Activated T-cell treated with anti-CD3 and anti-CD28 coated beads, Interleukin-2, amount 50 U/mL, for 72 hours (primary cell): ENCODE measurements at regions not wholly inside any gene's neighbourhood (a gene's known extent, or its start where the extent isn't known, plus 50 kb on each side); places are given as distances from the start of the nearest gene placed in this dataset.
"Not testable (repeated sequence)": the region's sequence is repeated elsewhere in the genome, so short reads cannot be mapped to it uniquely, and the experiment has no call there.

Experiments used
- ATAC-seq, 2 donors: fragments of 150-1000 bp; cut with Tn5 transposase; replicated peaks in 1 of 2; 2 replicates each; pipeline ENCODE4 v1.10.0; 2021; ENCODE audit warnings: moderate library complexity in 2 of 2, mild to moderate bottlenecking in 1 of 2
- DNase-seq, 2 donors: peaks; one replicate each; pipeline ENCODE4 v3.0.0; 2021 to 2022; ENCODE audit warnings: mixed read lengths in 1 of 2
- H3K27ac Mint-ChIP-seq: one replicate; pipeline ENCODE4 v1.8.0; 2022; ENCODE audit warnings: mild to moderate bottlenecking, moderate library complexity, mixed read lengths
- H3K27me3 Mint-ChIP-seq: one replicate; pipeline ENCODE4 v1.8.0; 2022; ENCODE audit warnings: low read depth, mixed read lengths
- H3K36me3 Mint-ChIP-seq, 2 donors: one replicate each; pipeline ENCODE4 v1.8.0; 2022; ENCODE audit warnings: mixed read lengths in 2 of 2, mild to moderate bottlenecking in 1 of 2; ENCODE audit not compliant: insufficient read depth in 2 of 2
- H3K4me1 Mint-ChIP-seq: one replicate; pipeline ENCODE4 v1.8.0; 2022; ENCODE audit warnings: low read depth, mixed read lengths
- H3K4me3 Mint-ChIP-seq, 2 donors: one replicate each; pipeline ENCODE4 v1.8.0; 2022; ENCODE audit warnings: mild to moderate bottlenecking in 2 of 2, mixed read lengths in 2 of 2, moderate library complexity in 2 of 2
- H3K9me3 Mint-ChIP-seq, 2 donors: one replicate each; pipeline ENCODE4 v1.8.0; 2022; ENCODE audit warnings: mixed read lengths in 2 of 2

DNA sequence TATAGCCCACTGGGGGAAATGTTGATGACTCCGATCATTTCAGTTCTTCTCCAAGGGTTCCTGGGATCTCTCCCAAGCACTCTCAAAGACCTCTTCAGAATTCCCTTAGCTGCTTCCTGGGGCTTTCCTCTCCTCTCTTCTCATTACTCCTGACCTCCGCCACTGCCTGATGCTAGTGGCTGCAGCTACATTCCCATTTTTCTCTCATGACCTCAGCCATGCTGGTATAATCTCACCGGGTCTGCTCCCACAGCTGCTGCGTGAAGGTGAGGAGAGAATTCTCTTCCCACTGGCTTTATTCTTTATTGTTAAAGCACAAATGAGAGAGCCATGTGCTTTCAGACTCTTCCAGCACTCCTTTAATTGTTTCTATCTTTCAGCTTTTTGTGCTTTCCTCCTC, 312.0 kb upstream of the ETAA1 start:
- no peak for ATAC-seq
- Mint-ChIP-seq H3K4me3 (no peak overlapping the region), H3K9me3 (peaks cover 7 to 9% of the 10 kb centered on the region in 2 donors), H3K36me3 (no peaks in the 10 kb centered on the region), H3K4me1 (no peaks in the 10 kb centered on the region), H3K27me3 (no peaks in the 10 kb centered on the region), H3K27ac (no peak overlapping the region)
- no peak for DNase-seq

DNA sequence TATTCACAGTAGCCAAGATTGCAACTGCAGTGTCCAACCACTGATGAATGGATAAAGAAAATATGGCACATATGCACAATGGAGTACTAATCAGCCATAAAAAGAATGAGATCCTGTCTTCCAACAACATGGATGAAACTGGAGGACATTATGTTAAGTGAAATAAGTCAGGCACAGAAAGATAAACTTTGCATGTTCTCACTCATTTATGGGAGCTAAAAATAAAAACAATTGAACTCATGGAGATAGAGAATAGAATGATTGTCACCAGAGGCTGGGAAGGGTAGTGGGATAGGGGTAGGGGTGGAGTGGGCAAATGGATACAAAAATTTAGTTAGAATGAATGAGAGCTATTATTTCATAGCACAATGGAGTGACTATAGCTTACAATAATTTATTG, 305.5 kb upstream of the ETAA1 start:
- no peak for ATAC-seq
- Mint-ChIP-seq H3K4me3 (no peak overlapping the region), H3K9me3 (peaks cover 0 to 5% of the 10 kb centered on the region in 2 donors), H3K27me3 (no peaks in the 10 kb centered on the region), H3K4me1 (no peaks in the 10 kb centered on the region), H3K36me3 (no peaks in the 10 kb centered on the region), H3K27ac (no peak overlapping the region)
- DNase-seq = no peak

DNA sequence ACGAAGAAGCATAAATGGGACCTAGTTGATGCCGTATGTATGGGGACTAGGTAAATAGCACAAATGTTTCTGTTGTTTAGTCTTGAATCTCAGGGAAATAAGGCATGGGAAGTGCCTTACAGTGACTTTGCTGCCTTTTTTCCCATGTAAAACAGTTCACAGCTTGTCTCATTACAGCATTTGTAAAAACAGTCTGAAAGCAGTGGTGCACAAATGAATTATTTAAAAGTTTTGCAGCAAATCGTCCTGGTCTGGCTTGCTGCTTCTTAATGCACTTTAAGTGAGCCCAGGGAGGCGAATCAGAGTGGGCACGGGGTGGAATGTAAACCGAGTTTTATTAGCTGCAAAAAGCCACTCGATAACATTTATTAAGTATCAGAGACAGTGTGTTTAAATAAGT, 302.0 kb upstream of the ETAA1 start:
- H3K27ac Mint-ChIP-seq = no peak overlapping the region
- H3K36me3 Mint-ChIP-seq = no peaks in the 10 kb centered on the region
- no peaks in the 10 kb centered on the region for H3K4me1 Mint-ChIP-seq
- H3K9me3 Mint-ChIP-seq = peaks cover 0 to 4% of the 10 kb centered on the region in 2 donors
- no peak for DNase-seq
- no peak for ATAC-seq
- H3K4me3 Mint-ChIP-seq = no peak overlapping the region
- no peaks in the 10 kb centered on the region for H3K27me3 Mint-ChIP-seq

DNA sequence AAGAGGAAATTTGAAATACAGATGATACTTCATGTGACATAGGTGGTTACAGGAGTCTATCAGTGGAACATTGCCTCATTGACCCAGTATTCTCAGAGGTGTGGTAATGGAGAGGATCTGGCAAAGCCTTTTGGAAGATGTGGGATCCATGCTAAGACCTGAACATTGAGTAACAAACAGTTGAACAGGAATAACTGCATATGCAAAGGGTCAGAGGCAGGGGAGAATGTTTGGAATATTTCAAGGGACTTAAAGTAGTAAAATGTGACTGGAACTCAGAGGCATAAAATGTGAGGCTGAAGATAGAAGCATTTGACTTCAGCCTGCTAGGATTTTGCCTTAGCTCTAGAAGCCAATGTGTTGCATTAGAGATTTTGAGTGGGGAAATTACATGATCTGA, 300.2 kb upstream of the ETAA1 start:
- Mint-ChIP-seq H3K4me1 (no peaks in the 10 kb centered on the region), H3K36me3 (no peaks in the 10 kb centered on the region), H3K9me3 (peaks cover 0 to 4% of the 10 kb centered on the region in 2 donors), H3K27me3 (no peaks in the 10 kb centered on the region), H3K4me3 (no peak overlapping the region), H3K27ac (no peak overlapping the region)
- DNase-seq (no peak), ATAC-seq (no peak)

DNA sequence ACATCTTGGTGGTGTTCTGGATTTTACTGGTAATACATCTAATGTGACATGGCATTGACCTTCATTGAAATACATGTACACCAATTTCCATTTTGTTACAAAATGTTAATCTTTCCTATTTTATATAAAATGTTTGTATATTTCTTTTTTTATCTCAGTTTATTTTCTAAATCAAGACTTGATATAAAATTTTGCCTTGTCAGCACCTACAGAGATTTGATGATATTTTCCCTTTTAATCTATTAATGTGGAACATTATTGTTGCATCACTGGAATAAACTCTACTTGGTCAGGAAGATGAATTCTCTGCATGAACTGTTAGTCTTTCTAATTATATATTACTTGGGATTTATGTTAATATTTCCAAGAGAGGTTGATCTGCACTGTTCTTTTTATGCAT, 294.0 kb upstream of the ETAA1 start:
- H3K36me3 Mint-ChIP-seq = no peaks in the 10 kb centered on the region
- DNase-seq = no peak
- ATAC-seq = no peak
- no peaks in the 10 kb centered on the region for H3K4me1 Mint-ChIP-seq
- peaks cover 8 to 10% of the 10 kb centered on the region in 2 donors for H3K9me3 Mint-ChIP-seq
- H3K27me3 Mint-ChIP-seq = no peaks in the 10 kb centered on the region
- H3K27ac Mint-ChIP-seq = no peak overlapping the region
- H3K4me3 Mint-ChIP-seq = no peak overlapping the region

DNA sequence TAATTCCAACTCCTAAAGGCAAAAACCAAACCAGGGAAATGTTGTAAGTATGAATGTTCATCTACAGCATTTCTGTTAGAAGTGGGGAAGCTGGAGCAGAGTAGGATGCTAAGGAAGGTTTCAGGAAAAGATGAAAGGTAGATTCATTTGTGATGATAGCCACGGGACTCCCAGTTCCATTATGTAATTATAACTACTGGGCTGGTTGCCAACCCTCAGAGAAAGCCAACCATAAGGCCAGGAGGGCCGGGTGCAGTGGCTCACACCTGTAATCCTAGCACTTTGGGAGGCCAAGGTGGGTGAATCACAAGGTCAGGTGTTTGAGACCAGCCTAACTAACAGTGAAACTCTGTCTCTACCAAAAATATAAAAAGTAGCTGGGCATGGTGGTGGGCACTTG, 288.9 kb upstream of the ETAA1 start:
- Mint-ChIP-seq H3K4me1 (no peaks in the 10 kb centered on the region), H3K36me3 (no peaks in the 10 kb centered on the region), H3K27me3 (no peaks in the 10 kb centered on the region), H3K4me3 (no peak overlapping the region), H3K27ac (no peak overlapping the region), H3K9me3 (peaks cover 6 to 10% of the 10 kb centered on the region in 2 donors)
- no peak for DNase-seq
- no peak for ATAC-seq

DNA sequence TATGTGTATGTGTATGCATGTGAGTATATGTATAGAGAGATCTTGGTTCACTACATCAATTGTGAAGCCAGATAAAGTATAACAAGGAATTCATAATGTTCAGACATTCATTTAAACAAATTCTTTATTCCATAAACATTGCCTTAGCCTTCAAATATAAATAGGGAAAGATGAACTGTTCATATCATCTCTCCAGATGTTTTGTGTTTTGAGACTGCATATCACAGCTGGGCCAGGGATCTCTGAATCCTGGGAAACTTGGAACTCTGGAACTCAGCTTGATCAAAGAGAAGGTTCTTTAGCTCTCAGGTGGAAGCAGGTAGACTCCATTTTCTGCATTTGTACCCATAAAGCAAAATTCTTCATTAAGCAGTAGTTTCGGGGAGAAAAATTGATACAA, 272.6 kb upstream of the ETAA1 start:
- Mint-ChIP-seq H3K27ac (no peak overlapping the region), H3K4me3 (no peak overlapping the region), H3K27me3 (no peaks in the 10 kb centered on the region), H3K4me1 (no peaks in the 10 kb centered on the region), H3K9me3 (peaks cover 2 to 4% of the 10 kb centered on the region in 2 donors), H3K36me3 (no peaks in the 10 kb centered on the region)
- DNase-seq (no peak), ATAC-seq (no peak)

DNA sequence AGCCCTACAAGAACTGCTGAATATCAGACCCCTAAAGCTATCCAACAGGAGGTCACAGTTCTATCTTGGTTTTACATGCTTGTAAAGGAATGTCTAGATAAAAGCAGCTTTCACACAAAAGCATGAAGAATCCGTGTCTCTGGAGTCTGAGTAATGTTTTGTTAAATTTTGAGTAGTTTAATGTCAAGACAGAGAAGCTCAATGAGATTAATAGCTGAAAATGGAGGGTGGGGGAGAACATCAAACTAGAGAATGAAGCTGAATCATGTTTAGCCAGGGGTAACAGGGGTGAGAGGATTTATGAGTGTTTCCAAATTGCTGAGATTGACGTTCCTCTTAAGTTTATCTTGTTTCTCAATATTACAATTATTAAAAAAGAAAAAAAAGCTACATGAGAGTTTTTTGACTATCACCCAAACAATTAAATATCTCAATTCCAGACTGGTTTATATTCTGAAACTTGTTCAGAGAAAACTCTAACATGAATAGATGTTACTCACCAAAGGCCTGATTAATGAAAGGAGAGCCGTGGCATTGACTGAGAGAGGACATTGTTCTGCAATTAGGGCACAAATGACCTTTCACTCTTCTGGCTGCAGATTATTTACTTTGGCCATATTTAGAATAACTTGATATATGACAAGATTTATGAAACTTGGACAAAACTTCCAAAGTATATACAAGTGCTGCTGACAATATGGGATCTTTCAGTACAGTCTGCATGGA, 266.4 kb upstream of the ETAA1 start:
- Mint-ChIP-seq H3K9me3 (peaks cover 0 to 2% of the 10 kb centered on the region in 2 donors), H3K27me3 (no peaks in the 10 kb centered on the region), H3K4me3 (no peak overlapping the region), H3K36me3 (no peaks in the 10 kb centered on the region), H3K4me1 (no peaks in the 10 kb centered on the region), H3K27ac (no peak overlapping the region)
- DNase-seq (no peak), ATAC-seq (no peak)

DNA sequence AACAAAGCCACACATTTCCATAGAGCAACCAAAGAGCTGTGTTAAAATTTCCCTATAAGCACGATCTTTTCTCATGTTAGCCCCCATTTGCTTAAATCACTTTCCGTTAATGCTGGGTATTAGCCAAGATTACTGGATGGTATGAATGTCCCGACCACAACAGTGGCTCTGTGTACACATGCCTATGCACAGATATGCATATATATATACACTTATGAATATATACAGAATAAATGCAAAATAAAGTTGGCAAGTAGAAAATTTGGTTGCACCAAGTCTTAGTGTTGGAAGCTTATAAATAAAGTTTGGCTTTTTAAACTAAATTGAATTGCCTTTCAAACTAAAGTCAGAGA, 265.9 kb upstream of the ETAA1 start:
- ATAC-seq (no peak), DNase-seq (no peak)
- peaks cover 0 to 2% of the 10 kb centered on the region in 2 donors for H3K9me3 Mint-ChIP-seq
- no peaks in the 10 kb centered on the region for H3K36me3 Mint-ChIP-seq
- H3K4me1 Mint-ChIP-seq = no peaks in the 10 kb centered on the region
- no peak overlapping the region for H3K27ac Mint-ChIP-seq
- no peak overlapping the region for H3K4me3 Mint-ChIP-seq
- no peaks in the 10 kb centered on the region for H3K27me3 Mint-ChIP-seq

DNA sequence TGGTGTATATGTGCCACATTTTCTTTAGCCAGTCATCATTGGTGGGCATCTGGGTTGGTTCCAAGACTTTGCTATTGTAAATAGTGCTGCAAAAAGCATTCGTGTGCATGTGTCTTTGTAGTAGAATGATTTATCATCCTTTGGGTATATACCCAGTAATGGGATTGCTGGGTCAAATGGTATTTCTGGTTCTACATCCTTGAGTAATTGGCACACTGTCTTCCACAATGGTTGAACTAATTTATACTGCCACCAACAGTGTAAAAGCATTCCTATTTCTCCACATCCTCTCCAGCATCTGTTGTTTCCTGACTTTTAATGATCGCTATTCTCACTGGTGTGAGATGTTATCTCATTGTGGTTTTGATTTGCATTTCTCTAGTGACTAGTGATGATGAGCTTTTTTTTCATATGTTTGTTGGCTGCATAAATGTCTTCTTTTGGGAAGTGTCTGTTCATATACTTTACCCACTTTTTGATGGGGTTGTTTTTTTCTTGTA, 264.6 kb upstream of the ETAA1 start:
- not testable (repeated sequence) for DNase-seq, H3K4me1 Mint-ChIP-seq, H3K27me3 Mint-ChIP-seq, H3K9me3 Mint-ChIP-seq, H3K27ac Mint-ChIP-seq, H3K4me3 Mint-ChIP-seq, ATAC-seq, H3K36me3 Mint-ChIP-seq

DNA sequence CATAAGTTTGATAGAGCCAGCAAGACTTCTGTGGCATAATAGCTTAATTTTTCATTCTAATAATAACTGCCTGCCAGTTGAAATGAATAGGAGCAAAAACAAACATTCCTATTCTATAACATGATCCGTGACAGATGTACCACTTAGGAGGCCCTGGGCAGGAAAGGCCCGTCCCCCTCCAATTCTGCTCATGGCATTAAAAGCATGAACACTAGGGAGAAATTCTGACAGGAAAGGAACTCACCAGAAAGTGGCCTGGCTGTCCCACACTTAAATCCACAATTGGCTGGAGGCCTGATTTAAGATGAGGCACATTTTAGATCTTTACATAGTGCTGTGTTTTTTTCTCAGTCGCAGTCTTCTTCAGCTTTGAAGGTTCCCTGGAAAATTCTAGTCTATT, 261.9 kb upstream of the ETAA1 start:
- no peaks in the 10 kb centered on the region for H3K4me1 Mint-ChIP-seq
- no peak for DNase-seq

DNA sequence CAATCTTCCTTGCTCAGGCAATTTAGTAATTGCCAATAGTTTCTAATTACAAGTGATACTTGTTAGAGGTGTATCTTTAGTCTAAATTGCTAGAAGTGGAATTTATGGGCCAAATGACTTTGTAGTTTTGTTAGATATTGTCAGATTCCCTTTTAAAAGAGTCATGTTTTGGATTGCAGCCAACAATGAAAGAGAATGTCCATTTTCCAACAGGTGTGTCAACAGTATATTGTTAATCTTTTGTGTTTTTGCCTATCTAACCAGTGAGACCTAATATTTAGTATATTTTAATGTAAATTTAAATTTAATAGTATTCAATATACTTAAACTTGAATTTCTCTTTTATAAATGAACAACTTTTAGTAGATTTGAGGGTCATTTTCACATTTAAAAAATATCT, 259.4 kb upstream of the ETAA1 start:
- Mint-ChIP-seq H3K4me1 (no peaks in the 10 kb centered on the region), H3K4me3 (no peak overlapping the region), H3K36me3 (no peaks in the 10 kb centered on the region), H3K27ac (no peak overlapping the region), H3K9me3 (no peaks in the 10 kb centered on the region), H3K27me3 (no peaks in the 10 kb centered on the region)
- DNase-seq = no peak
- no peak for ATAC-seq

More for the DNA sequence above, 261.9 kb upstream of the ETAA1 start:
- H3K36me3 Mint-ChIP-seq = no peaks in the 10 kb centered on the region
- no peak for ATAC-seq
- H3K27me3 Mint-ChIP-seq = no peaks in the 10 kb centered on the region
- peaks cover 0 to under 1% of the 10 kb centered on the region in 2 donors for H3K9me3 Mint-ChIP-seq
- H3K4me3 Mint-ChIP-seq = no peak overlapping the region
- H3K27ac Mint-ChIP-seq = no peak overlapping the region

DNA sequence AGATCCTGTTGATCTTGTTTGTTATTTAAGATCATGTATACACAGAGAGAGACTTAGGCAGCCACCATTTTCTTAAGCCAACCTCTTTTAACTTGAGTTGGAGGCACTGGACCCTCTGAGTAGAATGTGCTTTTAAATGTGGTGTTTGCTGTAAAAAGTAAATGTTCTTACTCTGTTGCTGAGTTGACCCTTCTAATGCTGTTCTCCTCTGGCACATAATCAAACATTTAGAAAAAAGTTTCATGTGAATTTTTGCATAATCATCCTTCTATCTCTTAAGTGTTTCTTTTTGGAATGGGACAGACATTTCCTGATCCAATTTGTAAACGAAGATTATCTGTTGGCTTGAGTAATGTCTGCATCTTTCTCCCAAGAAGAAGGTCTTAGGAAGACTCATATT, 255.1 kb upstream of the ETAA1 start:
- Mint-ChIP-seq H3K27me3 (no peaks in the 10 kb centered on the region), H3K9me3 (no peaks in the 10 kb centered on the region), H3K4me1 (no peaks in the 10 kb centered on the region), H3K4me3 (no peak overlapping the region), H3K36me3 (no peaks in the 10 kb centered on the region), H3K27ac (no peak overlapping the region)
- no peak for DNase-seq
- ATAC-seq = no peak

DNA sequence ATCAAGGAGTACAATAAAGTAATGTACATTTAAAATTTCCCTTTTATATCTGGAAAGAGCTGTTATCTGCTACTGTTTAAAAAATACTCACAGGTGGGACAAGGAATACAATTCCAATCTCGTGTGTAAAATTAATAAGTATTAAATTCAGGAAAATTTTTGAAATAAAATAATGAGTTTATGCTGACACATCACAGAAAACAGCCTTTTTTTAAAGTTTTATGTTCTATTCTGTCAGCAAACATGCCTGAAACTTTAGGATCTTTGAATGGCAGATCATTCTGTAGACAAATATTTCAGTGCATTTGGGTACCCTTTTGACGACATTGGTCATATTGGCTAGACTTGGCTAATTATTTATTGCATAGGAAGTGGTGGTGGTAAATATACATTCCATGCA, 254.4 kb upstream of the ETAA1 start:
- H3K4me1 Mint-ChIP-seq = no peaks in the 10 kb centered on the region
- H3K27me3 Mint-ChIP-seq = no peaks in the 10 kb centered on the region
- H3K4me3 Mint-ChIP-seq = no peak overlapping the region
- ATAC-seq = no peak
- no peak for DNase-seq
- no peak overlapping the region for H3K27ac Mint-ChIP-seq
- H3K9me3 Mint-ChIP-seq = no peaks in the 10 kb centered on the region
- H3K36me3 Mint-ChIP-seq = no peaks in the 10 kb centered on the region
